Islet of Langerhans (tissue), 1 donor: ENCODE measurements at regions not wholly inside any gene's neighbourhood (a gene's known extent, or its start where the extent isn't known, plus 50 kb on each side); places are given as distances from the start of the nearest gene placed in this dataset.

ENCODE experiments used
- FAIRE-seq: peaks from one replicate; lab custom pipeline; 2011; peaks lifted over from hg19 to GRCh38; lab: Jason Lieb, UNC

DNA sequence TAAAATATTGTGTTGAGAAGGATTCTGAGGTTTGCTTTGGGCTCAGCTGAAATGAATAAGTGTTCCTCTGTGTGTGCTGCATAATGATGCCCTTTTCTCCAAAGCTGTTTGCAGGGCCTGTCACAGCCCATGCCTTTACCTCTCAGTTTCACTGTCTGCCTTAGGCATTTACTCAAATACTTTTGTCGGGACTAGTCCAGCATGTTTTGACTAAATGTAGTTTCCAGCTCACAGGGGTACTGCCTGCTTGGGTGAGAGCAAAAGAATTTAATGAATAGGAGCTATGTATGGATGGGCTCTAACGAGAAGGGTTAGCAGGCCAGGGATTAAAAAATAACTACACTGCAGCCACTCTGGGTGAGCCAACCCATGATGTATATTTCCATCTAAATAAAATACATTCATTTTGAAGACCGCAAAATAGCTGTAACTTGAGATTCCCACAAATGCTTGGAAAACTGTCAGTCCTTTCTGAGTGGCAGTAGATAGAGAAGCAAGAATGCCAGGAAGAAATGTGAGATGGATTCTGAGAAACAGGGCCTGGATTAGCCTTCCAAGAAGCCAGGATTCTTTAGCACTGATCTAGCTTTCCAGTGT is 549.2 kb upstream of the TBL1XR1 start:
- no peak for FAIRE-seq

DNA sequence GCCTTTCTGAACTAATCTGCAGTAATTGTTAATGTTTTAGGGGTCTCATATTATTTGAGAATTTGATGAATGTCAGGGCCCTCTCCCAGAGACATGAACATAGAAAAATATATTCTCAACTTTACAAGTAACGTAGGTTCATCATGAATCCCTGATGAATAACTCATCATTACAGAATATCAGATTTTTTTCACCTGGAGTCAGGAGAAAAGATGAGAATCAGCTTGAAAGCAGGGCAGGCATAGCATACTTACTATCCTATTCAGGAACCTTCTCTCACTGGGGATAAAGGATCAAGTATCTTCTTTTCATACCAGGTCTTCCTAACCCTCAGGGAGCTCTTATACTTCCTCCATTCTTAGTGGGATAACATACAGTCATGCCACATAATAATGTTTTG is 552.6 kb upstream of the TBL1XR1 start:
- FAIRE-seq = no peak

DNA sequence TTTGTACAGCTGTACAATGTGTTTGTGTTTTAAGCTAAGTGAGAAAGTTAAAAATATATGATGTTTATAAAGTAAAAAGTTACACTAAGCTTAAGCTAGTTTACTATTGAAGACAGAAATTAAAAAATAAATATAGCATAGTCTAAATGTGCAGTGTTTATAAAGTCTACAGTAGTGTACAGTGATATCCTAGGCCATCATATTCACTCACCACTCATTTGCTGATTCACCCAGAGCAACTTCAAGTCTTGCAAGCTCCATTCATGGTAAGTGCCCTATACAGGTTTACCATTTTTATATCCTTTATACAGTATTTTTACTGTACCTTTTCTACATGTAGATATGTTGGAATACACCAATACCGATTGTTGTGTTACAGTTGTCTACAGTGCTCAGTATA is 553.2 kb upstream of the TBL1XR1 start:
- FAIRE-seq = no peak

DNA sequence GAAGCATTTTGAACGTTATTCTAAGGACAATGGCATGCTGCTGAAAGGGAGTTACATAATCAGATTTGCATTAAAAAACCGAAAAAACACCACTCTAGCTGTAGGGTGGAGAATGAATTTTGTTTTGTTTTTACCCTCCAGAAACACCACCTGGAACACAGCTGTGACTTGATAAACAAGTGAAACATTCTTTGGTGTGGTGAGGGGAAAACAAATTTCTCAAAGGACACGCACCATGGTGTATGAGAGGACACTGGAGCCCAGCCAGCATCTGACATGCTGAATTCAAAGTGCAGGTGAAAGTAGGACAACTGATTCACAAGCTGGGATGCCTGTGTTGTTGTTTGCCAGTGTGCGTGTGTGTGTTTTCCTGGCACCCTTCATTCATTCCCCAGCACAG is 554.5 kb upstream of the TBL1XR1 start:
- no peak for FAIRE-seq

DNA sequence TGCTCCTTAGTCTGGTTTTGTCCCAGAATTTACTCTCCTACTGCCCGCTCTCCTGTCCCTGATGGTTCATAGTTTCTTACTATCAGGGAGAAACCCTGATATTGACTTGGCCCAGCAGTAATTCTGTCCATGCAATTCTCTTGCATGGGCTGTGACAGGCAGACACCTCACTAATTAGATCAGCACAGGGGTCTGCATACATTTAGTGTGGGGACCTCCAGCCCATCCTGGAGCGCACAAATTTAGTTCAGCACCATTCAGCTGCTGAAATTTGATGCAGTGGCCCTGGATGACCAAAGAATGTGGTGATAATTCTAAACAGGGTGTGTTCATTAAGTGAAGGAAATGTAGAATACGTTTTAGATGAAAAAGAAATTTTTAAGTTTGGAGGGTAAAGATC is 555.5 kb upstream of the TBL1XR1 start:
- no peak for FAIRE-seq

DNA sequence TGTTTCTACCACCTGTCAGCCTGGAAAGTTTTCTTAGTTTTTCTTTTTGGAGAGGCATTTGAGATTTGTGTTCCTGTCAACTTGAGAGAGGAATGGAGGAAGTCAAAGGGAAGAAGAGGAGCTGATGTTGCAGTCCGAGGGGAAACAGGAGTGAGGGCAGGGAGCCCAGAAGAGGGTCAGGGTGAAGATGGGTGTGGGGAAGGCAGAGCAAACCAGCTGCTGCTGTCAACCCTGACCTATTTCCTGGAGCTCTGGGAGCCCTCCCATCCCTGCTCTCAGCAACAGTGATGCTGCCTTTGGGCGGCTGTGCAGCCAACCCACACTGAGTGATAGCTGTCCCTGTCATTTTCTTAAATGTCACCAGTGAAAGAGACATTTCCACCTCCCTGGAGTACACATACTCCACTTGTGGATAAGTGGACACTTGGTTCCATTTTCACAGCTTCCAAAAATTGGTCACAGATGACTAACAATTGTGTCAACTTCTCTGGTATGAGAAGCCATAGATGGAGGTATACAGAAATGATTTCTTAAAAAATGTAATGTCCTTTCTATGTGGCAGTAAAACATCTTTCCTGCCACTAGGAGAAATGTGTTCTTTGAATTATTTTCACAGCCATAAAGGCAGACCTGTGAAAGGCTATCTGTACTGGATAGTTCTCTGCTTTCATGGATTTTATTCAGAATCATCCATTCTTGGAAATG is 556.3 kb upstream of the TBL1XR1 start:
- FAIRE-seq = no peak

DNA sequence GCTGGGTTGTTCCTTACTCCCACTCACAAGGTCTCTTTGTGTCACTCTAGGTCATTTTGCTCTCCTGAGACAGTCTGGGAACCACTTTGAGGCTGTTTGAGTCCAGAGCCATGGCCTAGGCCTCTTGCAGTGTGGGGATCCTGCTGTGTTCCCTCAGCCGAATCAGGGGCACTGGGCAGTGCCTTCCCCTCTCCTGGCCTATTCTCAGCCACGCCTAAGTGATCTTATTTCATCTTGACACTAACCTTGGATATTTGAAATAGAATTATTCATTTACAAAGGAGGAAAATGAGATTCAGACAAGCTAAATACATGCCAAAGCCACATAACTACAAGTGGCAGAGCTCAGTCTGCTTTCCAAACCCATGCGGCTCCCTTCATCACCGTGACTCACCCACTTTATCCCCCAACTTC is 557.2 kb upstream of the TBL1XR1 start:
- no peak for FAIRE-seq

DNA sequence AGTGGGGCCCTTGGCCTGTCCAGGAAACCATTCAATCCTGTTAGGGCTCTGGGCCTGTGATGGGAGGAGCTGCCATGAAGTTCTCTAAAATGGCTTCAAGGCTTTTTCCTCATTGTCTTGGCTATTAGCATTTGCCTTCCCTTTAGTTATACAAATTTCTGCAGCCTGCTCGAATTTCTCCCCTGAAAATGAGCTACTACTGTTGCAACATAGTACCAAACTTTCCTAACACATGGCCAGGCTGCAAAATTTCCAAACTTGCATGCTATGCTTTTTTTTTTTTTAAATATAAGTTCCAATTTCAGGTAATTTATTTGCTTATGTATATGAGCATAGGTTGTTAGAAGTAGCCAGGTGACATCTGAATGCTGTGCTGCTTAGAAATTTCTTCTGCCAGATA is 560.8 kb upstream of the TBL1XR1 start:
- FAIRE-seq = no peak

DNA sequence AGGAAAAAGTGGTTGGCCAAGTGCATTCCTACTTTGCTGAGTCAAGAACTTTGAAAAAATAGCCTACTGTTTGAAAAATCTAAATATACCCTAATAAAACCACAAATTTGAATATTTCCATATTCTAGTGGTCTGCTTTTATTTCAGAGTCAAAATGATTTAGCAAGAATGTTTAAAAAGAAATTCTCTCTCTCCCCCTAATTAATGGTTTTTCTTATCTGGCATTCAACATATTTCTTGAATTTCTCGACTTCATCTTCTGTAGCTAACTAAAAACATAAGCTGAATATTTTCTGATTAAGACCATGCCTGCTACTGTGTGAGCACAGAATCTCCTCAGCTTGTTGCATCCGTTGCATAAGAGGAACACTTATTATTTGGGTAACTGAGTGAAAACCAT is 563.5 kb upstream of the TBL1XR1 start:
- no peak for FAIRE-seq

DNA sequence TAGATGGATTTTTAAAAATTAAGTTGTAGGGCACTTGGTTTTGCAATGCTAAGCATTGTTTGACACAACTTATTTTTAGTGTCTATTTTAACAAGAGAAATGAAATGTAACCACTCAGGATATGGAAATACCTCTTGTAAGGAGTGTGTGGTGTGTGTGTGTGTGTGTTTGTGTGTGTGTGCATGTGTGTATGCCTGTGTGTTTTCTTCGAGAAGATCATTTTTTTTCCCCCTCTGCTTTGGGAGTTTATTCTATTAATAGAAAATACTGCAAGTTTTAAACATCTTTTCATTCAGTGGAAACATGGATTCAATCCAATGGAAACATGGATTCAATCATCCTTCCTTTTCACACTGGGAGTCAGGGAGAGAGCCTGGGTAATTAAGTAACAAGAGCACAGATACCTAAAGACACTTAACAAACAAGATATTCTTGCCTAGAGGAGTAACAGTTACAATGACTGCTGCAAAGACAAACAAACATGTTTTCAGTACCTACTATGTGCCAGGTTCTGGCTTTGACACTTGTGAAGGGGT is 567.2 kb upstream of the TBL1XR1 start:
- no peak for FAIRE-seq

DNA sequence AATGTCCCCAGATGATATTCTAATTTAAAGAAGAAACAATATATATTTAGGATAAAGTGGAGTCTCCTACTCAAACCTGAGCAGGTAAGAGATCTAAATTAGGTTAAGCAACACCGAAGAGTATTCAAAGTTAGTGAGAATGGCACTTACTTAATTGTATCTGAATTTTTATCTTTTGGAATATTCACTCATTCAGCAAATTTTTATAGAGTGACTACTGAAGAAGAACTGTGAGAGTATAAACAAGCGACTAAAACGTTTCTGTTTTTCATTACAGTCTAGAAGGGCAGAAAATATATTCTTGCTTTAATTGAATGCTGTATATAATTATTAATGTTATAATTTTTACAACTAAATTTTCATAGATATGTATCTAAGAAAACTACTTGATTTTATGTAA is 567.7 kb upstream of the TBL1XR1 start:
- FAIRE-seq = no peak

DNA sequence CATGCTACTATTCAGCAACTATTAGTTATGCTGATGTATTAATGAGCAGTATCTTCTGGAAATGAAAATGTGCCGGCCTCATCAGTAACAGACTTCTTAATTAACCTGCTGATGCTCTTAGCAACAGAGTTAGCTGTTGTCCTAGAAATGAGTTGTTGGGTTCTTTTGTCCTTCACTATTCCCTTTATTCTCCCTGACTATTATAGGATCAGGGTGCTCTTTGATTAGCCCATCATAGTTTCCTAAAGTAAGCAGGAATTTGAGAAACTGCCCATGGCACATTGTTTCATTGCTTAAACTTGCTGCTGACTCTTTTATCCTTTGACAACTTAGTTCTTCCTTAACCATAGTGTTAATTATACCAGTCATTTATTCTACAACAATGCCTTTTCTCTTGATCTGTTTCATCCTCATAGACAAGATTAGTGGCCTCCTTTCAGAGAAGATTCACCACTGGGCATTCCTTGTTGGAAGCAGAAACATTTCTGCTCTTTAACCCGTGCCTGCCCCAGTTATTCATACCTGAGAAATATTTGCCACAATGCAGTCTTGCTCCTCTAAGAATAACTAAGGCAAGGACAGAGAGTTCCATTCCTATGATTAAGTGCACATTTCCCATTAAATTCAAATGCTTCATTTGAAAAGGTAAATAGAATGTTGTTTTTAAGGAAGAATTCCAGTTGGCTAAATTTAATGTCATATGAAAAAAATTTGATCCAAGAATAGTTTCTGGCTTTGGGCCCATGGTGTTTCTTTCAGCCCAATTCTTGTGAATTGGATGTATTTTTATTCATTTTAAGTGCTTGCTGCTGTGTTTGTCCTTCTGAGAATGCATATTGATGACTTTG is 573.3 kb upstream of the TBL1XR1 start:
- FAIRE-seq = peak; percentile 21

DNA sequence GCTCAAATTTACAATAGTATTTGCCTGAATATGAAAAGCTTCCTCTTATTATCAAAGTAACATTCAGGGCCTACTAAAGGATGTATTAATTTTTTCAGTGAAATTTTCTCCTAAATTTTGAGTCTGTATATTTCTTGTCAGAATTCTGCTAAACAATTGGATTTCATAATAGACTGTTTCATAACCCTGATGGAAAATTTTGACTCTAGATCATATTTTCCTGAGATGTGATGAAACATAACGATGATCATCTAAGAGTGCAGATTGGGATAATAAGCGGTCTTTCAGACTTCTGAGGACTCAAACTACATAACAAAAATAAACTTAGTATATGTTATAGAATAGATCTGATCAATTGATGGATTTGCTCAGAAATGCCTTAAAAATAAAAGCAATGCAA is 574.5 kb upstream of the TBL1XR1 start:
- FAIRE-seq = no peak

DNA sequence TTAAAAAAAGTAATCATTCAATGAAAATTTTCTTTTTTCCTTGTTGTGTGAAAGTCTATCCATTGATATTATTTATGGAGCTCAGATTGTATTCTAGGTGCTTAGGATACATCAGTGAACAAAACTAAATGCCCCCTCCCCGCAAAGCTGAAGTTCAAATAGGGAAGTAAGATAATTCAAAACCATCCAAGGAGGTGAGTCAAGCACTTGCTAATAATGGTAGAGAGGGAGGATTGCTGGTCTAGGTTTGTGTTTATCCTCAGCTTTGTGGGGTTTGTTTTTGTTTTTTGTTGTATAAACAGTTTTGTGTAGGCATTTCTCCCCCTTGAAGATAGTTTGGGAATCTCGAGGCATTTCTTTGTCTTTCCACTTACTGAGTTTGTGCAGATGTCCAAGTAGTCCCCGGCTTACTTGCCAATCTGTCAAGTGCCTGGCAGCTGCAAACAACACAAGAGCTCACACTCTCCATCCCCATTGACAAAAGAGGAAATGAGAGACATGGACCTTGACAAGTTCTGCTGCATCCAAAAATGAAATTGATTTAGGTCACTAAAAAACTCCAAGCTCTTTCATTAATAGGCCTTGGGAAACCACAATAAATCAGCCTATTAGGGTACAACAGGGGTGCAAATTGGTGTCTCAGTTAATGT is 575.8 kb upstream of the TBL1XR1 start:
- no peak for FAIRE-seq

DNA sequence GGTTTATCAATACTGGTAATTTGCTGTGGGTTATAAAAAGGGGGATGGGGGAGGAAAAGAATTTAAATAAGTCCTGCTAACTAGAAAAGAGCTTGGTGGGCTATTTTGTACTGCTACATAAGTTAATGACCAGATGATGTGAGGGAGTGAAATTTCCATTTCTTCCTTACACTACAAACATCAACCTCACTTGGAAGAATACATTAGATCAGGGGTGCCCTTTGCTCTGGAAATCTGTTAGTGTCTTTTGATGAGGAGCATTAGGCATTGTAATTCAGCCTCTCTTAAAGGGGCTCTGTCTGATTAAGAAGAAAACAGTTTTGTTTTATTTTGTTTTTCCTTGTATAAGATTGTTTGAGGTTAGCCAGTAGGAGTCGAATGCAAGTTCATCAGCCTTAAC is 576.4 kb upstream of the TBL1XR1 start:
- no peak for FAIRE-seq

DNA sequence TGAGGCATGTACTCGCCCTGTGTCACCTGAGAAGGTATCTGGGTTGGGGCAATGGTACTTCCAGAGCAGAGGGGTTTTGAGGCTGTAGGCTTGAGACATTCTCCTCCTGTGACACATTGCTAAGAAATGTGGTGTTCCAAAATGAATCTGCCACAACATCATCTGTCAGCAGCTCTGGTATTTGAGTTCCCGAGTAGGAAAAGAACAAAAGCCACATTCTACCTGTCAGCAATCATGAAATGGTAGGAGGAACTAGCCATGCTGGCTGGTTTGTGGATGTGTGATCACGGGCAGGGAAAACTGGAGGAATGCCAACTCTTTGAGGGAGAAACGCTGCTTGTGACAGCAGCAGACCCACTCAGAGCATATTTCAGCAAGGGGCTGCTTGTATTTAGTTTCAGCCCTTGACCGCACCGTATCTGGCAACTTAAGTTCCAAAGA is 579.4 kb upstream of the TBL1XR1 start:
- FAIRE-seq = no peak

DNA sequence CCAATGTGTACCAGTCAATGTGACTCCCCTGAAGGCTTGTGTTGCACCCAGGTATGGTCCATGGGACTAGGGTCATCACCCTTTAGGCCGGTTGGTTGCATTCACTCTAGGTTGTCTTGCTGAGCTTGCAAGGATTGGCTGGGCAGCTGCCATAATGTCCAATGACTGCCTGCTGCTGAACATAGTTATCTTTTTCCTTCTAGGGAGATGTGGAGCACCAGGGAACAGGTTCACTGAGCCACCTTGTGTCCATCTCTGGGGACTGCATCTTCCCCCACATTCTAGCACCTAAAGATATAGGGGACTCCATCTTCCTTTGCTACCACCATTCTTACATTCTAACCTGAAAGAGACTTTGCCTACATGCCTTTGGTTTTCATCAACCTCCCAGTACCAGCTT is 580.4 kb upstream of the TBL1XR1 start:
- peak; percentile 69 for FAIRE-seq

DNA sequence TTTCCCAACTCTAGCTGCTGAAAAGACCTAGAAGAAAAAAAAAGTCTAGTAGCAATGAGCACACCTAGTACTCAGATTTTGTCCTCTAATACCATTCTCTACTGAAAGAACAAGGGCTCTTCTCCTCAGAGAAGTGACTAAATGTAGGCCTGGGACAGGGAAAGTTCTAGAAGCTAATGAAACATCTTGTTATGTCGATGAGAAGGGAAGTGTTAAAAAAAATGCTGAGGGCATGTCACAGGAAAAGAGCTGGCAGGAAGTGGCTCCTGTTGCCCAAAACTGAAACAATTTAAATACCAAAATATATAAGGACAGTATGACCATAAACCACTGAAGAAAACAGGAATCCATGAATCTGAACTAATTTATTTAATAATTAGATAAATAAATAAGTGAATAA is 581.4 kb upstream of the TBL1XR1 start:
- no peak for FAIRE-seq

DNA sequence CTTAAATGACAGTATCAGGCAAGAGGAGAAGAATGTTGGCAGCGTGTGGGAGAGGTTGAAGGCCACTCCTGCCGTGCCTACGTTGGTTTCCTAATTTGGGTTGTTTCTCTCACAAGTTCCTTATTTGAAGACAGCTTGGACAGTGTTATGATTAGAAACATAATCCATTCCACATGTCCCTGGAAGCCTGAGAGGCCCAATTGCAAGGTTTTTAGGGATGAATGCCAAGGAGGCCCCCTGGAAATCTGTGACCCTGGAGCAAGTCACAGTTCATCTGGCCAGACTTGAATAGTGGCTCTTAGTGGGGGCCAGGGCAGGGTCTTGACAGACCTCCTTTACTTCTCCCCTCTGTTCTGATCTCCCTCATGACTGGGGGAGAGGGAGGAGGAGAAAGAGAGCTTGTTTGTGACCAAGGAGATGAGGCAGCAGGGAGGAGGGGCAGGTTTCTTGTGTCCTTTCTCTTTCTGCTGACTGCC is 584.4 kb upstream of the TBL1XR1 start:
- FAIRE-seq = no peak

DNA sequence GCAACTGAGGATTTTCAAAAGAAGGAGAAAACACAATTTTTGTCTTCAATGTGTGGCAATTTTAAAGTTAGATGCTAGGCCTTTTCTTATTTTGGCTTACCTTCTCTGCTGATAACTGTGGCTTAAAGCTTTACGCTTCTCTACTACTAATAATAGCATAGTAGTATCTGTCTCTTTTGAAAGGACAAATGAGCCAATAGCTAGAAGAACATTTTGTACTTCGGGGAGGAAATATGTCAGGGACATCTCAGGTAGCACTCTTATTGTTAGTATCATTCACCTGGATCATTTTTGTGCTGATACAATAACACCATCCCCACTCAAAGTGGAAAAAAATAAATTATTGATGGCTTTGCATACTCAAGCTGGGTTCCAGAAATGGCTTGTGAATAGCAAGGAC is 586.1 kb upstream of the TBL1XR1 start:
- FAIRE-seq = no peak

DNA sequence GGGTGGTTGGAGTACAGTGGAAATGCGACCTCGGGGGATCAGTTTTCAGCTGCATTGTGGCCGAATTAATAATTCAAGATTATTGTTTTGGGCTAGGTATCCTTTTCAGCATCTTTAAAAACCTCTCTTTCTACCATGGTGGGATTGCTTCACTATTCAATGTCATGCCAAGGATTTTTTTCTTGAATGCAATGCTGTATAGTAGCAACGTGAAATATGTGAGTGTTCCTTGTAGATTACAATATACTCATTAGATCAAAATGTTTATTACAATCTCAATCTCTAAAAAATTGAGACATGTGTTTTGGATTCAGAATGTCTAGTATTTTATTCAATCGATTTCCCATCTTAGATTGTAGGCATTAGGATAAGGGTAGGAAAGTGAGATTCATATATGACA is 586.5 kb upstream of the TBL1XR1 start:
- FAIRE-seq = no peak

DNA sequence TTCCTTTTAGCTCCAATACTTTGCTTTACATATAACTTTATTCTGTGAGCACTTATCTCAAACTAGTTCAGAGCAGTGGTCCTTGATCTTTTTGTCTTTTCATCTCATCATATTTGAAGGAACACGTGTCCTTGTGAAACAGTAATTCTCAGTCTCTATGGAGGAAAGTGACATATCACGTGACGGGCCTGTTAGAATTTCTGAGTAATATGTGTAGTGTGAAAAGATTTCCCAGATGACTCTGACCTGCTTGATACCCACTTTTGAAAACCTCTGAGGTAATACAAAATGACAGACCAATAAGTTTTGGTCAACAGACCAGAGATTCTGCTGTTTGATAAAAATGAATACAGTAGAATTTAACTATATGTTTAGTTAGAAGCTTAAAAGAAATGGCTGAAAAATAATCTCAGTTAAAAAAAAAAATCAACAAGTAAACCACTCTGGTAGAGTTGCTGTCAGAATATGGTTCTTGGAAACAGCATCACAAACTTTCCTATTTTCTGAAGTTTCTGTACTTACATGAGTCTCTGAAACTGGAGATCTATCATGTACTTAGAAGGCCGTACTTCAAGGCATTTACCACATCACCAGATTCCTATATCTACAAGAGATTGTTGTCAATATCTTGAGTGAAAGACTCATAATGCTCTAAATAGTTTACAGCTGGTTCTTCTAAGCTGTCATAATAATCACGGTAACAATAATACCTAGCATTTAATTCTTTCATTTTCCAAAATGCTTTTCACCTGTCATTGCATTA is 590.2 kb upstream of the TBL1XR1 start:
- no peak for FAIRE-seq
